ENCODE measurements at regions not wholly inside any gene's neighbourhood (a gene's known extent, or its start where the extent isn't known, plus 50 kb on each side); places are given as distances from the start of the nearest gene placed in this dataset.

GRCh38 chr1:170365331-170365730 is 166.6 kb upstream of the GORAB start:
- H3K9me2 ChIP-seq (ENCODE audit: insufficient read depth, low read length), result no peaks in the 10 kb centered on the region
- H3K4me2 ChIP-seq (ENCODE audit: low read length), result no peak overlapping the region
- H3K9ac ChIP-seq (ENCODE audit: low read length), result no peak overlapping the region
- no peak overlapping the region for H2AFZ ChIP-seq (ENCODE audit: low read depth, low read length)
- no peaks in the 10 kb centered on the region for H3K27me3 ChIP-seq (ENCODE audit: insufficient read depth, low read depth, low read length)
- TF ChIP-seq CTCF (IDR thresholded peaks at IDR 0.05; ENCODE audit: poor library complexity, severe bottlenecking), result no peak
- no peak for TF ChIP-seq TAF1 (IDR thresholded peaks at IDR 0.05; ENCODE audit: low read depth)
- no peak for TF ChIP-seq REST (IDR thresholded peaks at IDR 0.05; ENCODE audit: borderline replicate concordance)
- TF ChIP-seq EP300 (conservative IDR thresholded peaks at IDR 0.05; ENCODE audit: poor library complexity, severe bottlenecking), result no peak
- no peak for TF ChIP-seq MXI1 (conservative IDR thresholded peaks at IDR 0.05; ENCODE audit: poor library complexity, severe bottlenecking)
- TF ChIP-seq SMC3 (conservative IDR thresholded peaks at IDR 0.05; ENCODE audit: poor library complexity), result no peak
- TF ChIP-seq RAD21 (conservative IDR thresholded peaks at IDR 0.05), result no peak
- TF ChIP-seq POLR2AphosphoS5 (IDR thresholded peaks at IDR 0.05), result no peak
- no peak for TF ChIP-seq EZH2 (IDR thresholded peaks at IDR 0.05; ENCODE audit: borderline replicate concordance, insufficient read depth, low read length, poor library complexity, severe bottlenecking)
- H4K20me1 ChIP-seq (ENCODE audit: insufficient read depth), result no peaks in the 10 kb centered on the region
- no peaks in the 10 kb centered on the region for H3K79me2 ChIP-seq (replicated peaks; ENCODE audit: insufficient read depth, low read length)
- no peak overlapping the region for H3K4me3 ChIP-seq (ENCODE audit: low read length)
- H3K36me3 ChIP-seq (ENCODE audit: insufficient read depth, low read length), result no peaks in the 10 kb centered on the region
- no peaks in the 10 kb centered on the region for H3F3A ChIP-seq (ENCODE audit: insufficient read depth, low read length, poor library complexity, severe bottlenecking)
- H3K9me3 ChIP-seq (ENCODE audit: low read length), result no peaks in the 10 kb centered on the region
- H3K27ac ChIP-seq (ENCODE audit: low read length), result no peak overlapping the region

GRCh38 chr1:170366980-170367379 is 165.0 kb upstream of the GORAB start:
- TF ChIP-seq CTCF (IDR thresholded peaks at IDR 0.05; ENCODE audit: poor library complexity, severe bottlenecking), result no peak
- no peak for TF ChIP-seq MXI1 (conservative IDR thresholded peaks at IDR 0.05; ENCODE audit: poor library complexity, severe bottlenecking)
- TF ChIP-seq EZH2 (IDR thresholded peaks at IDR 0.05; ENCODE audit: borderline replicate concordance, insufficient read depth, low read length, poor library complexity, severe bottlenecking), result no peak
- TF ChIP-seq POLR2AphosphoS5 (IDR thresholded peaks at IDR 0.05), result no peak
- no peak for TF ChIP-seq TAF1 (IDR thresholded peaks at IDR 0.05; ENCODE audit: low read depth)
- TF ChIP-seq REST (IDR thresholded peaks at IDR 0.05; ENCODE audit: borderline replicate concordance), result no peak
- no peak for TF ChIP-seq SMC3 (conservative IDR thresholded peaks at IDR 0.05; ENCODE audit: poor library complexity)
- TF ChIP-seq RAD21 (conservative IDR thresholded peaks at IDR 0.05), result no peak
- no peak for TF ChIP-seq EP300 (conservative IDR thresholded peaks at IDR 0.05; ENCODE audit: poor library complexity, severe bottlenecking)
- Histone ChIP-seq H3K36me3 (ENCODE audit: insufficient read depth, low read length) (no peaks in the 10 kb centered on the region), H3K9ac (ENCODE audit: low read length) (no peak overlapping the region), H3K9me2 (ENCODE audit: insufficient read depth, low read length) (no peaks in the 10 kb centered on the region), H3K4me2 (ENCODE audit: low read length) (no peak overlapping the region), H3K79me2 (replicated peaks; ENCODE audit: insufficient read depth, low read length) (no peaks in the 10 kb centered on the region), H3K9me3 (ENCODE audit: low read length) (no peaks in the 10 kb centered on the region), H2AFZ (ENCODE audit: low read depth, low read length) (no peak overlapping the region), H3K4me3 (ENCODE audit: low read length) (no peak overlapping the region), H3K27me3 (ENCODE audit: insufficient read depth, low read depth, low read length) (no peaks in the 10 kb centered on the region), H3K27ac (ENCODE audit: low read length) (no peak overlapping the region), H4K20me1 (ENCODE audit: insufficient read depth) (no peaks in the 10 kb centered on the region), H3F3A (ENCODE audit: insufficient read depth, low read length, poor library complexity, severe bottlenecking) (no peaks in the 10 kb centered on the region)

All from neural cell (in vitro differentiated cells).